GM12878 (cell line): ENCODE measurements at regions not wholly inside any gene's neighbourhood (a gene's known extent, or its start where the extent isn't known, plus 50 kb on each side); places are given as distances from the start of the nearest gene placed in this dataset.

Experiments
- CTCF ChIP-seq, 3 experiments: IDR thresholded peaks in 2 of 3; conservative IDR thresholded peaks in 1 of 3; 2 replicates each; pipeline ENCODE4 v1.5.1; 2011; ENCODE audit warnings: low read depth in 3 of 3, low read length in 3 of 3, mild to moderate bottlenecking in 3 of 3, control low read depth in 2 of 3, moderate library complexity in 2 of 3, inconsistent platforms in 1 of 3, mixed read lengths in 1 of 3; ENCODE audit not compliant: control insufficient read depth in 2 of 3, insufficient read depth in 1 of 3; ENCODE audit errors: extremely low read depth in 1 of 3
- HDAC2 ChIP-seq: fragments of 200-600 bp; sonication (generic); IDR thresholded peaks from 2 replicates; pipeline ENCODE4 v1.6.1; 2017
- HDGF ChIP-seq: fragments of 450-650 bp; IDR thresholded peaks from 2 replicates; pipeline ENCODE4 v1.6.1; 2016; ENCODE audit warnings: antibody characterized with exemption
- MTA3 ChIP-seq: IDR thresholded peaks from 2 replicates; pipeline ENCODE4 v1.6.1; 2012; ENCODE audit warnings: low read length, inconsistent platforms, borderline replicate concordance
- POLR2A ChIP-seq: IDR thresholded peaks from 2 replicates; pipeline ENCODE4 v1.6.1; 2011; ENCODE audit warnings: low read depth, mild to moderate bottlenecking, low read length
- RFX5 ChIP-seq: IDR thresholded peaks from 2 replicates; pipeline ENCODE4 v1.6.1; 2011; ENCODE audit warnings: low read depth, low read length, improper control_type of control experiment
- TF ChIP-seq, protein P1 (sequence below): IDR thresholded peaks from 2 replicates; pipeline ENCODE4 v1.6.1; 2011; ENCODE audit warnings: low read depth, low read length, improper control_type of control experiment, borderline replicate concordance
- TF ChIP-seq, protein P2 (sequence below): IDR thresholded peaks from 2 replicates; pipeline ENCODE4 v1.6.1; 2012; ENCODE audit warnings: mild to moderate bottlenecking, low read depth, low read length

DNA sequence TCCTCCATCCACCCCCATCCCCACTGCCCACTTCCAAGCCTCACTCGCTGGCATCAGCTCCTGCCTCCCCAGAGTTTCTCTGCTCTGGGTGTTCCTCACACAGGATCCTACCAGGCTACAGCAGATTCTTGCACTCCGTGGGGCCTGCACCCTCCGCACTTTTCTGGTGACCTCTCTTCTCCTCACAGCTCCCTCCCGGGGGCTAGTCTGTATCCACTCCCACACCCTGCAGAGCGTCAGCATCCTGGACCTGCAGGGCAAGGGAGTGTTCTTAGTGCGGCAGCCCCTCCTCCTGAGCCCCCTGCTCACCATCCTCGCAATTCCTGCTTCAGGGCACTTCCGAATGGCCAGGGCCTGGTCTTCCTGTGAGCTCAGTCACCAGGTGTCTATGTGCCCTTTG is 224.2 kb downstream of the DLL1 start:
- no peak for TF ChIP-seq CTCF (IDR thresholded peaks at IDR 0.05 in 2 of 3, conservative IDR thresholded peaks at IDR 0.05 in 1 of 3; ENCODE audit: control insufficient read depth in 2 of 3, extremely low read depth in 1 of 3, insufficient read depth in 1 of 3, low read depth in 3 of 3, low read length in 3 of 3)
- no peak for TF ChIP-seq RFX5
- TF ChIP-seq, protein P1, sequence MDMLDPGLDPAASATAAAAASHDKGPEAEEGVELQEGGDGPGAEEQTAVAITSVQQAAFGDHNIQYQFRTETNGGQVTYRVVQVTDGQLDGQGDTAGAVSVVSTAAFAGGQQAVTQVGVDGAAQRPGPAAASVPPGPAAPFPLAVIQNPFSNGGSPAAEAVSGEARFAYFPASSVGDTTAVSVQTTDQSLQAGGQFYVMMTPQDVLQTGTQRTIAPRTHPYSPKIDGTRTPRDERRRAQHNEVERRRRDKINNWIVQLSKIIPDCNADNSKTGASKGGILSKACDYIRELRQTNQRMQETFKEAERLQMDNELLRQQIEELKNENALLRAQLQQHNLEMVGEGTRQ = no peak
- no peak for TF ChIP-seq POLR2A
- TF ChIP-seq MTA3 = no peak
- no peak for TF ChIP-seq HDAC2
- TF ChIP-seq, protein P2, sequence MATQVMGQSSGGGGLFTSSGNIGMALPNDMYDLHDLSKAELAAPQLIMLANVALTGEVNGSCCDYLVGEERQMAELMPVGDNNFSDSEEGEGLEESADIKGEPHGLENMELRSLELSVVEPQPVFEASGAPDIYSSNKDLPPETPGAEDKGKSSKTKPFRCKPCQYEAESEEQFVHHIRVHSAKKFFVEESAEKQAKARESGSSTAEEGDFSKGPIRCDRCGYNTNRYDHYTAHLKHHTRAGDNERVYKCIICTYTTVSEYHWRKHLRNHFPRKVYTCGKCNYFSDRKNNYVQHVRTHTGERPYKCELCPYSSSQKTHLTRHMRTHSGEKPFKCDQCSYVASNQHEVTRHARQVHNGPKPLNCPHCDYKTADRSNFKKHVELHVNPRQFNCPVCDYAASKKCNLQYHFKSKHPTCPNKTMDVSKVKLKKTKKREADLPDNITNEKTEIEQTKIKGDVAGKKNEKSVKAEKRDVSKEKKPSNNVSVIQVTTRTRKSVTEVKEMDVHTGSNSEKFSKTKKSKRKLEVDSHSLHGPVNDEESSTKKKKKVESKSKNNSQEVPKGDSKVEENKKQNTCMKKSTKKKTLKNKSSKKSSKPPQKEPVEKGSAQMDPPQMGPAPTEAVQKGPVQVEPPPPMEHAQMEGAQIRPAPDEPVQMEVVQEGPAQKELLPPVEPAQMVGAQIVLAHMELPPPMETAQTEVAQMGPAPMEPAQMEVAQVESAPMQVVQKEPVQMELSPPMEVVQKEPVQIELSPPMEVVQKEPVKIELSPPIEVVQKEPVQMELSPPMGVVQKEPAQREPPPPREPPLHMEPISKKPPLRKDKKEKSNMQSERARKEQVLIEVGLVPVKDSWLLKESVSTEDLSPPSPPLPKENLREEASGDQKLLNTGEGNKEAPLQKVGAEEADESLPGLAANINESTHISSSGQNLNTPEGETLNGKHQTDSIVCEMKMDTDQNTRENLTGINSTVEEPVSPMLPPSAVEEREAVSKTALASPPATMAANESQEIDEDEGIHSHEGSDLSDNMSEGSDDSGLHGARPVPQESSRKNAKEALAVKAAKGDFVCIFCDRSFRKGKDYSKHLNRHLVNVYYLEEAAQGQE = no peak
- no peak for TF ChIP-seq HDGF
